ENCODE measurements at regions not wholly inside any gene's neighbourhood (a gene's known extent, or its start where the extent isn't known, plus 50 kb on each side); places are given as distances from the start of the nearest gene placed in this dataset.

- peak; percentile 91 for FAIRE-seq
- DNase-seq (ENCODE audit: insufficient read length, low spot score), result no peak
- no peak for TF ChIP-seq CTCF (IDR thresholded peaks at IDR 0.05; ENCODE audit: insufficient read depth, missing control alignments)
These were observed 90.2 kb upstream of the C1orf21 start for GRCh38 chr1:184296466-184297243.

GRCh38 chr1:184297244-184297750, 89.5 kb upstream of the C1orf21 start:
- no peak for DNase-seq (ENCODE audit: insufficient read length, low spot score)
- TF ChIP-seq CTCF (IDR thresholded peaks at IDR 0.05; ENCODE audit: insufficient read depth, missing control alignments), result no peak
- FAIRE-seq, result no peak

- FAIRE-seq (peak; percentile 44), DNase-seq (ENCODE audit: insufficient read length, low spot score) (peak; percentile 15)
- TF ChIP-seq CTCF (IDR thresholded peaks at IDR 0.05; ENCODE audit: insufficient read depth, missing control alignments), result no peak
These were observed 88.1 kb upstream of the C1orf21 start for GRCh38 chr1:184298440-184299405.

GRCh38 chr1:184299406-184299790, 87.4 kb upstream of the C1orf21 start:
- no peak for TF ChIP-seq CTCF (IDR thresholded peaks at IDR 0.05; ENCODE audit: insufficient read depth, missing control alignments)
- no peak for DNase-seq (ENCODE audit: insufficient read length, low spot score)
- FAIRE-seq, result no peak

GRCh38 chr1:184299796-184300195, 87.0 kb upstream of the C1orf21 start:
- FAIRE-seq, result no peak
- no peak for TF ChIP-seq CTCF (IDR thresholded peaks at IDR 0.05; ENCODE audit: insufficient read depth, missing control alignments)
- no peak for DNase-seq (ENCODE audit: insufficient read length, low spot score)

GRCh38 chr1:184300446-184300845, 86.4 kb upstream of the C1orf21 start:
- FAIRE-seq (no peak), DNase-seq (ENCODE audit: insufficient read length, low spot score) (no peak)
- TF ChIP-seq CTCF (IDR thresholded peaks at IDR 0.05; ENCODE audit: insufficient read depth, missing control alignments), result no peak
